GDM1 (cell line): ENCODE measurements at regions not wholly inside any gene's neighbourhood (a gene's known extent, or its start where the extent isn't known, plus 50 kb on each side); places are given as distances from the start of the nearest gene placed in this dataset.

ENCODE experiments used
- DNase-seq: peaks from one replicate; lab custom pipeline; 2025; lab: John Stamatoyannopoulos, UW

DNA sequence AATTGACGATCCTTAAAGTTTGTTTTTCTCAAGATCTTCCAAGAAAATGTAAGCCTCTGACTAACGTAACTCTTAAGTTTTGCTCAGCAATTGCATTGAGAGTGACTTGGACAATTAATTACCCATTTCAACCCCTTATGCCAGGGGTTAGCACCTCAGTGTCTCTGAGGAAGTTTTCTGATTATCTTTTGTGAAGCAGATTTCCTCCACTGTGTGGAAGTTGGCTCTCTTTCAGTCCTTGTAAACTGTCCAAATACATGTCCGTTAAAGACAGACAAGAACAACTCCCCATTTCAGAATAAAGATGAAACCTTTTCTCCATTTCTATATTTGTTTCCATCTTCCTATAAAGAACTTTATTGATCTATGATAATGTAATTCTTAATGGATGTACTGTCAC is 296.4 kb upstream of the FMN2 start:
- no peak for DNase-seq

- DNase-seq: no peak
Measured at GRCh38 chr1:239799617-239800016, 292.1 kb upstream of the FMN2 start.

DNA sequence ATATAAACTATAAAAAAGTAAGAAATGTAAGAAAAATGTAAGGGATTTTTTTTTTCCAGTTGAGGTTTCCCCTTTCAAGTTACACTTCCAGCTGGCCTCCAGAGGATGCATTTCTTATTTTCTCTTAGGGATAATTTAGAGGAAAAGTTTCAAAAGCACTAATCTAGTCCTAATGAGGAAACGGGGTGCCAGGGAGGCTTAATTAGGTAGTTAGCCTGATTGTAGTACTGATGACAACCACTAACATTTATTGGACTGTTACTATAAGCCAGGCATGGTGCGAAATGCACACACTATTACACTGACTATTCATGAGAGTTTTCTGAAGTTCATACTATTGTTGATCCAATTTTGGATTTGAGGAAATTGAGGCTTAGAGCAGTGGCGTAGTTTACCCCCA is 290.8 kb upstream of the FMN2 start:
- DNase-seq: no peak

DNA sequence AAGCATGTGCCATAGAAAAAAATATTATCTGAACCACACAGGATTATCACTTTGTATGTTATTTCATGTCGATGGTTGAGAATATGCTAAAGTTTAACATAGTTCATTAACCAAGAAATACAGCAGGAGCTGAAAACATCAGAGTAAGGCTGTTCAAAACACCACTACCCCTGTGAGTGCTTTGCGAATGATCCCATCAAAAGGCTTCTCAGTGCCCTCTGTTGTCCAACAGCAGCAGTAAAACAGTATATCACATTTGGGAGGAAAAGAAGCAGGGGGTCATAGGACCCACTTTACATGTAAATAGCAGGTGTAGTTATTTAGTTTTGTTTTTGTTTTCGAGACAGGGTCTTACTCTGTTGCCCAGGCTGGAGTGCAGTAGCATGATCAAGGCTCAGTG is 289.4 kb upstream of the FMN2 start:
- DNase-seq: no peak

DNA sequence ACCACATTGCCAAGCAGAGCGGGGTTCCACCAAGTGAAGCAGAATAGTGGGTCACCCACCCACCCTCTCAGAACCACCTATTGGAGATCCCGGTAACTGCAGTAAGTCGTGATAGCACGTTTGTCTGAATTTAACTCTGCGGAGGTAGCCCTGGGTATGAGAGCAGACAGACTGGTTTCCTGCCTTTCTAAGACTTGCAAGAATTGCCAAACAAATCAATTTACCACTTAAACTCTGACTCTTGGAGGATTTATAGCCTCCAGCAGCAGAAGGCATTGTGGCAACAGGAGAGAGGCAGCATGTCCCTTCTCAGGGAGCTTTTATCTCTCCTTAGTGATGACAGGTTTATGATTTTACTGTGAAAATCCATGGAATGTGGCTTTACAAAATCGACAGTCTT is 287.9 kb upstream of the FMN2 start:
- DNase-seq: no peak

GRCh38 chr1:239804266-239804665 is 287.4 kb upstream of the FMN2 start:
- DNase-seq: no peak

GRCh38 chr1:239805042-239805441 is 286.6 kb upstream of the FMN2 start:
- DNase-seq: no peak

- no peak for DNase-seq
Measured at GRCh38 chr1:239805851-239806772, 285.6 kb upstream of the FMN2 start.

DNA sequence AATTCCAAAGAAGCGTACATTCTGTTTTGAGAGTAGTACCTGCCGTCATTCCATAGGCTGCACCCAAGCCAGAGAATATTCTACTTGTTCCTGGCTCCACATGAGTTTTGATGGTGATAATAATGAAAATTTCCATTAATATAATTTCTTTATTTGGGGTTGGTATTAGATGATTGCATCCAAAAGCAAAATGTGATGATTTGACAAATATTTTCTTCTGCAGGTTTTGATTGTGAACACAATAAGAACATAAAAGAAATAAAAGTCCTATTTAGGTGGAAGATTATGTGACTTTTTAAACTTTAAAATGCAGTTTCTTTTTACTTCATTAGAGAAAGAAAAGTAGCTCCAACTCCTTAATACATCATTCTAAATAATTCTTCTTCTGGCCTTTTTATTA is 284.8 kb upstream of the FMN2 start:
- DNase-seq: no peak

DNA sequence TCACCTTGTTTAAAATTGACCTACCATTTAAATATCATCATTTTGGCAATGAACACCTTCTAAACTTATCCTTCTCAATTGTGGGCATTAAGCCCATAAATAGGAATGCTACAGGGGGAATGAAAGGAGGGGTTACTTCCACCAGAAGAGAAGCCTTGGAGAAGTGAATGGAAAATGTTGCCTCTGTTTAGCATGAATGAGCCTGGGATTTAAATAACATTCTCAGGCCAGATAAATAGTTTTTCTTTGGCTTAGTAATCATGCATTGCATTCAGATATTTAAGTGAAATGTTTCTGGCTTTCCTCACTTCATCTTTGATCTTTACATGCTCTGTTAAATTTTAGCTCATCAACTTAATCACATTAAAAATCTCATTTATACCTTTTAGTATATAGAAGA is 284.3 kb upstream of the FMN2 start:
- no peak for DNase-seq

DNA sequence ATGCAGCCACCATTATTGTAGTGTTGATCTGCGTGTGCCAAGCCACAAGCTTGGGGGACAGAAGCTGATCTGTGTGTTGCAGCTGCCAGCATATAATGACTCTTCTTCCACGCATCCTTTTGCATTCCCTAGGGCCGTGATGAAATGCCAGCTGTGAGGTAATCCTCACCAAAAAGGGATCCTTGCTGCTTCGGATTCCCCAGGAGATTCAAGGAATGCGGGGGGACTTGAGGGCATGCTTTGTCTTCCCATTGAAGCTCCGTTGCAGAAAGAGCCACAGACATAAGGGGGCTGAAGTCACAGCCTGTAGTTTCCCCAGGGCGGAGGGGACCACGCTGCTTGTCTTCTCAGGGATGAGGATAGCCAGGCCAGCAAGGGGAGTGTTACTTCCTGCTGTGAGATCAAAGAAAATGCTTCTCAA is 281.6 kb upstream of the FMN2 start:
- DNase-seq: no peak

DNA sequence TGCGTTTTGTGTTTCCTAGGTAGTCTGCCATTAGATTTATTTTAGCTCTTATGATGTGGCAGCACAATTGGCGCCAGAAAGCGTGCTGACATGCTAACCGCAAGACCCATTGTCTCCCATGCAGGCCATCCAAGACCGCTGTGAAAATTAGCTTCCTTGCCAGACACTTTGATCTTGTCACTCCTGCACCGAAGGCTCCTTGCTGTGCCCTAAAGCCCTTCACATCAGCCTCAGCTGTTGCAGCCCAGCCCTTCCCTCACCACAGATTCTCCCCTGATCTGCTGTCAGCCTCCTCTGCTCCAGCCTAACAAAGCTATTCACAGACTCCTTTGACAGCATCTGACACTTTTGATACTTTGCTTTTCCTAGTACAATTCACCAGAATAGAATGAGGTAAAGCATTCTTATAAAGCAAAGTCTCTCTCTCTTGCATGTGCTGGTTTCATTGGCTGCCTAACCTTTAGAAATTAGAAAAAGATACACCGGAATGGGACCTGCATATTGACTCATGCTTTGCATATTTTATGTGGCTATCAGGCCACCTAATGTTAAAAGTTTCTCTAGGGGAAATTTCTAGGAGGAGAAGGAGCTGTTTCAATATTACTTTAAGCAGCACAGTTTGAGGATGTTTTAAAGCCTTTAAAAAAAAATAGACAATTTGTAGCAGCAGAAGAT is 280.3 kb upstream of the FMN2 start:
- no peak for DNase-seq

DNA sequence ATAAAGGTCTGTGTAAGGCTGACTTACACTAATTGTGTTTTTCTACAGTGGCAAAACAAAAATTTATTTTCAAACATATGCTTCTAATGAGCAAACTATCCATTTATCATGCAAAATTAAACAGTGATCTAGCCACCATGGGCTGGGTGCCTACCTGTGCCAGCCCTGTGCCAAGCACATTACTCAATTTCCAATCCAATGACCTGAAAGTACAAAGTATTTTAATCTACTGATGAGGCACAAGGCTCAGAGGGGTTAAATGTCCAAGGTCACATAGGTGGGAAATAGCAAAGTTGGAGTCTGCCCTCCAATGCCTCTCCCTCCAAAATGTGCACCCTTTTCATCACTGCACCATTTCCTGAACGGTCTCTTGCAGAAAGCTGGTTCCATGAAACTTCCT is 279.1 kb upstream of the FMN2 start:
- no peak for DNase-seq

GRCh38 chr1:239814306-239814881 is 277.3 kb upstream of the FMN2 start:
- DNase-seq: no peak

GRCh38 chr1:239815074-239815473 is 276.6 kb upstream of the FMN2 start:
- no peak for DNase-seq

DNA sequence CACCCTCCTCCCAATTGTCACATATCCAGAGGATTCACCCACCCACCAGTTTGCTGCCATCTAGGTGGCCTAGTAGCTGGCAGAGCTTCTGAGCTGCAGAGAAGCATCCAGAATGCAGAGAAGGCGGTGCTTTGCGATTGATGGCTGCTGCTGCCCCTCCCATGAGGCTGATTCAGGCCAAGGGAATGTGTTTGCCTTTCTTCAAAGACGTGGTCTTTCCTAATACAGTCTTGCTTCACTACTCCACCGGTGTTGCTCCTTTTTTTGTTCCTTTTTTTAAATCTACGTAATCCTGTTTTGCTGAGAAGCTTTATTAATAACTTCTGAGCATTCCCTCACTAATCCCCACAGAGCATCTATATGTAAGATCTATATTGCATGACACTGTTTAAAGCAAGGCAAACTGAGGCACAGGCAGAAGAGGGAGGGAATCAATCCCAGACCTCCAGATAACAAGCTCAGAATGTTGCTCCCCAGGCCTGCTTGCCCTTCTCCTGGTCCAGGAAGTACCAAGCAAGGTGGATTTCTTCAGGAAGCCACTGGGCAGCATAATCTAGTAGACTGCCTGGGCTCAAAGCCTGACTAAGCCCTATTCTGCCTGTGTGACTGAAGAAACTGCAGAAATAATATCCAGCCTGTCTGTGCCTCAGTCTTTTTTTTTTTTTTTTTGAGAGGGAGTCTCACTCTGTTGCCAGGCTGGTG is 275.5 kb upstream of the FMN2 start:
- DNase-seq: no peak

GRCh38 chr1:239817276-239817675 is 274.4 kb upstream of the FMN2 start:
- DNase-seq: no peak

- DNase-seq: no peak
Measured at GRCh38 chr1:239817801-239818200, 273.9 kb upstream of the FMN2 start.

DNA sequence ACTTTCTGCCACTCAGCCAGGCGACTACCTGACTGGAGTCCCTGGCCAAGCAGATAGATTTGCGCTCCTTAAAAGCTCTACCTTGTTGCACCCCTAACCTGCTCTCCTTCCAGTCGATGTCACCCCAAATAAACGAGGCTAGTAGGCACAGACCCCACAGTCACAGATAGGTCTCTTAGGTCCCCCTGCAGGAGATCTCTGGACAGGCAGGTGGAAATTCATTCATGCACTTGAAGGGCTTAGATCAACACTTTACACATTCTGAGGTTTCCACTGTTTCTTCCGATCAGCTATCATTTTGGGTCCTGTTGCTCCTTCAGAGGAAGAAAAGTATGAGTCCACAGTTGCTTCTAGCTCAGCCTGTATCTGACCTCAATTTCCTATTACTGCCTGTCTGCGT is 272.6 kb upstream of the FMN2 start:
- DNase-seq: no peak

DNA sequence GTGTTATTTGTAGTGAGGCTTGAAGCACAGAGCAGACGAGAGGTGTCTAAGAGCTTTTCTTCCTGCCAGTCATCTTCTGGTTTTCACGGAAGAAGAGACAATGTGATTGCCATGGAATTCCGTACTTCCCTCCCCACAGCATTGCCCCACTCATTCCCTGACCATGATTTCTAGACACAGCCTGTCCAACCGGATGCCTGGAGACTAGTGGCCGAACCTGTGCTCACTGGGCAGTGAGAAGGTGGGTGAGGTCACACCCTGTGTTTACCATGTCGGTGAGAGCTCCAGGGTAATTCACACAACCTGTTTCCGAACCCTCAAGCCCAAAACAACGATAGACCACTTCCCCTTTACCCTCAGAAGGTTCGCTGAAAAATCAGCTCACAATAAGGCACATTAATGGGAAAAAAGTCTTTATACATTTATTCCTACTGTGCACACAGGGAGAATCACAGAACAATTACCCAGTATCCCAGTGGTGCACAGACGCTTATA is 271.9 kb upstream of the FMN2 start:
- DNase-seq: no peak

DNA sequence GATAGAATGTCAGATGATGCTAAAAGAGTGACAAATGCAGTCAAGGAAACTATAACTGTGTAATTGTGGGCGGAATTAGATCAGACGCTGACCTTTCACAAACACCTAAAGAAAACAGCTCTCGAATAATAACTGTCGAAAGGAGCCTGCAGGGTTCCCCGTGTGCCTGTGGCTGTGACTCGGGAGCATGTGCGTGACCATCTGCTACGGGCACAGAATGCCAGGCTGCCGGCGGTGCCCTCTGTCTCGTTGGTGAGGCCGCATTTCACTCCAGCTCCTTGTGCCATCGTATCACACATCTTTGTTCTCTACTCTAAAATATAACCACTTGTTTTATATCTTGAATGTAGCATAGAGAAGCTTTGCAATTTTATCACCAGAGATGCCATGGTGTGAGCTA is 267.8 kb upstream of the FMN2 start:
- DNase-seq: no peak

DNA sequence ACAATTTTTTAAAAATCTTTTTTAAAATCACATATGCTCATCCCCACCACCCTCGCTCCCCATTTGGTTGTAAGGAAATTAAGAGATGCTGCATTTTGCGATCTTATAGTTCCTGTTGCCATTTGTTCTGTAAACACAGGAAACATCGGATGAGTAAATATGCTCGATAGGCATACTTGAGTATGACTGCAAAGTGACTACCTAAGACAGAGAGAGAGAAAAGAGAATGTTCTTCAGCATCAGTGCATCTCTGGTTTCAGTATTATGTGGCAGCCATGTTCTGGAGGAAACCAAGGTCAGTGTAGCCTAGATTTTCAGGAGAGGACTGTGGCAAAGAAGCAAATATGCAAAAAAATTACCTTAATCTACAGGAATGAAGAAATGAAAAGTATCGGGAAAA is 265.5 kb upstream of the FMN2 start:
- DNase-seq: no peak
